Stimulated activated memory B cell treated with anti-CD40 and anti-IgM and Interleukin-4, amounts not matched to agents 10 μg/mL and 1 μg/mL and 100 μg/mL, for 72 hours (primary cell): ENCODE measurements at regions not wholly inside any gene's neighbourhood (a gene's known extent, or its start where the extent isn't known, plus 50 kb on each side); places are given as distances from the start of the nearest gene placed in this dataset.
"Not testable (repeated sequence)": the region's sequence is repeated elsewhere in the genome, so short reads cannot be mapped to it uniquely, and the experiment has no call there.

ENCODE experiments used
- ATAC-seq: fragments of 150-1000 bp; cut with Tn5 transposase; 2 replicates; pipeline ENCODE4 v1.10.0; 2021
- H3K27ac Mint-ChIP-seq: one replicate; pipeline ENCODE4 v1.8.0; 2022; ENCODE audit warnings: mild to moderate bottlenecking, mixed read lengths
- H3K27me3 Mint-ChIP-seq: one replicate; pipeline ENCODE4 v1.8.0; 2022; ENCODE audit warnings: mixed read lengths
- H3K36me3 Mint-ChIP-seq: one replicate; pipeline ENCODE4 v1.8.0; 2022; ENCODE audit warnings: mixed read lengths
- H3K4me1 Mint-ChIP-seq: one replicate; pipeline ENCODE4 v1.8.0; 2022; ENCODE audit warnings: mixed read lengths
- H3K4me3 Mint-ChIP-seq: one replicate; pipeline ENCODE4 v1.8.0; 2022; ENCODE audit warnings: mild to moderate bottlenecking, moderate library complexity, mixed read lengths
- H3K9me3 Mint-ChIP-seq: one replicate; pipeline ENCODE4 v1.8.0; 2022; ENCODE audit warnings: mixed read lengths

DNA sequence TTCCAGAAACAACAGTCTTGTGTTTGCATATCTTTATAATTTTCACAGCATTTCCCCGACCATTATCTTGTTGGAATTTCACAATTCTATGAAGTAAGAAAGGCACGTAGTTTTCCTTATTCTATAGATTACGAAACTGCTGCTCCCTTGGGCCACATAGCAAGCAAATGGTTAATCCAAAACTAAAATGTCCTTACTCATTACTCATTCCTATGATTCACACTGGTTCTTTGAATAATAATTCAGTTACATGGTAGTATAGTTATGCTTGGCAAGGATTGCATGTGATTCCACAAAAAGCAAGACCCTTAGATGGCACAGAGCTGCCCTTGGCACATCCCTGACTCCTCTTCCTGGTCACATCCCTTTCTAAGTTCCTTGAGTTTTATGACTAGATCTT is 51.2 kb downstream of the OR13H1 start:
- ATAC-seq = no peak
- H3K27me3 Mint-ChIP-seq = no peaks in the 10 kb centered on the region
- H3K4me1 Mint-ChIP-seq = no peaks in the 10 kb centered on the region
- no peaks in the 10 kb centered on the region for H3K36me3 Mint-ChIP-seq
- H3K4me3 Mint-ChIP-seq = no peak overlapping the region
- H3K27ac Mint-ChIP-seq = no peak overlapping the region
- peaks cover 4% of the 10 kb centered on the region for H3K9me3 Mint-ChIP-seq

DNA sequence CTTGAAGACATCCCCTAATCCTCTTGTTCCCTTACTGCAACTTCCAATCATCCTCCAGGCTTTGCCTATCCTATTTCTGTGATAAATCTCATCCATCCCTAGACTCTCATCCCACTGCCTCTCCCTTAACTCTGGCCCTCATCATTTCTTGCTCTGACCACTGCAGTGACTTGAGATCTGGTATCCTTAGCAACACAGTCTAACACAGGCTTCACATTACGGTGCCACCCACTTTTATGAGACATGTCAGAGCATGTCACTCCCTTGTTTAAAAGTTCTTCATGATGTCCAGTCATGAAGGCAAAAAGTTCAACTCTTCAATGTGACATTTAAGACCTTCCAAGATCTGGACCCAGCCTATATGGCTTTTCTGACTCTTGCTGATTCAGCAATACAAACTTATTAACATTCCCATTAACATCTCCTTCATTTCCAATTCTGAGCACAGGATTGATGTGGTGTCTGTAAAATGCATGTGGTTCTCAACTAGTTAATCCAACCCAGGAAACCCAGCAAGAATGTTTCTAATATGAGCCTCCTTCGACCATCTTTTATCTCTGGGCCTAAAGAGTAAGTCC is 64.0 kb downstream of the OR13H1 start:
- Mint-ChIP-seq H3K4me3 (no peak overlapping the region), H3K27me3 (no peaks in the 10 kb centered on the region), H3K4me1 (no peaks in the 10 kb centered on the region)

DNA sequence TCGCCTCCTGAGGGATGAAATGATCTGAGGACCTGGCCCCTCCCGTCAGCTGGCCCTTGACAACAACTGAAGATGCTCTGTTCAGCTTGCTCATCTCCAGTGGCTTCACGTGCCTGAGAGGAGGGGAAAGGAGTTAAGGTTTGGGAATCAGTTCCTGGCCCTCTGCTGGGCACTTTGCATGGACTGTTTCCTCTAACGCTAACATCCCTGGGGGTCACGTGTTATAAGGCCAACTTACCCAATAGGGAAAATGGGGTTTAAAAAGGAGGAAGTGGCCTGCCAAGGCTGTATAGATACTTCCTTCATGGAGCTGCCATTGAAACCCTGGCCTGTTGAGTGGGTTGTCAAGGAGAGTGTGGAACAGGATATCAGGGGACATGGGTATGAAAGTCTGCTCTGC is 65.6 kb downstream of the OR13H1 start:
- no peaks in the 10 kb centered on the region for H3K27me3 Mint-ChIP-seq
- H3K9me3 Mint-ChIP-seq = no peaks in the 10 kb centered on the region
- no peak overlapping the region for H3K4me3 Mint-ChIP-seq
- ATAC-seq = no peak
- H3K4me1 Mint-ChIP-seq = no peaks in the 10 kb centered on the region
- H3K27ac Mint-ChIP-seq = no peak overlapping the region
- H3K36me3 Mint-ChIP-seq = no peaks in the 10 kb centered on the region

More for the DNA sequence above, 64.0 kb downstream of the OR13H1 start:
- Mint-ChIP-seq H3K36me3 (no peaks in the 10 kb centered on the region), H3K9me3 (no peaks in the 10 kb centered on the region), H3K27ac (no peak overlapping the region)
- no peak for ATAC-seq

DNA sequence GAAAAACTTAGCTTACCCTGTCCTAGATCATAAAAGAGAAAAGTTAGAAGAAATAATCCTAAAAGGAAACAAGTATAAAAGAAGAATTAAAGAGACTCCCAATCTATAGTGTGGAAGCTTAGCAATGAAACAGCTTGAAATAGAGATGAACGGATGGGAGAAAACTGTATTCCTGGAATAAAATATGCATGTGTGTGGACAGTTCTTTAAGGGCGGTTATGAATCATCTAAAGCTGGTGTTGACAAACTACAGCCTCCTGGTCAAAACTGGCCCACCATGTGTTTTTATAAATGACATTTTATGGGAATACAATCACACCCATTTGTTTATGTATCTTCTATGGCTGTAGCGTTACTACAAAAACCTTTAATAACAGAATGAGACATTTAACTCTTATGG is 69.4 kb downstream of the OR13H1 start:
- Mint-ChIP-seq H3K9me3 (no peaks in the 10 kb centered on the region), H3K27ac (no peak overlapping the region), H3K4me3 (no peak overlapping the region), H3K4me1 (no peaks in the 10 kb centered on the region), H3K27me3 (no peaks in the 10 kb centered on the region), H3K36me3 (no peaks in the 10 kb centered on the region)
- no peak for ATAC-seq

DNA sequence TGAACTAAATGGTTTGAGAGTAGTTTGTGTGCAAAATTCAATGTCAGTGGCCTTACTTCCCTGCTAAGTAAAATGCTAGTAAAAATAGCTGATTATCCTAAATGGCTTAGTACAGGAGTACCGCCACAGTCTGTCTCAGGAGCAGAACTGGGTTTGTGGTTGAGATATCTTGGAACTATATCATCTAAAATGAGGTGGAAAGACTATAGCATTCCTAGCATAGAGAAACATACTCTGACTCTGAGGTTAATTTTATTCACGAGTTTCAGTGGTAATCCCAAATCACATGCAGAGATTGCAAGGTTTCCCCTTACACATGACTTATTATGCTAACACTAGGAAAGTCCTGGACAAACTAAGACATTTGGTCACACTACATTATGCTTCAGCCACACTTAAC is 70.4 kb downstream of the OR13H1 start:
- Mint-ChIP-seq H3K27me3 (no peaks in the 10 kb centered on the region), H3K27ac (no peak overlapping the region), H3K36me3 (no peaks in the 10 kb centered on the region), H3K4me3 (no peak overlapping the region), H3K9me3 (no peaks in the 10 kb centered on the region), H3K4me1 (no peaks in the 10 kb centered on the region)
- ATAC-seq = no peak

DNA sequence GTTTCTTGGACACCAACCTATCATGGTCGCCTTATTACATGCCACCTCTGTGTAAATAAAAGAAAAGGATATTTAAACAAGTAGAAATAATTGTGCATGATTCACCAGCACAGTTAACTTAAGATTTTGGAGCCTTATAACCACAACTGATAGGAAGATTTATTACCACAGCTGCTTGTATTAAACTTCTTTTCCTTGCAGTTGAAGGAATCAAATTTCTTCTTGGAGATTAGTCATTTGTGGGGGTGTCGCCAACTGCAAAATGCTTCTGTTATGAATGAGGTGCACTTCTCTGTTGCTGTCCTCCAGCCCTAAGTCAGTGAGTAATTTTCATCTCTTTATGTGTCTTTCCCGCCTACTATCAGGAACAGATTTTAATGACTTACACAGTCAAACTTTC is 73.3 kb downstream of the OR13H1 start:
- peaks cover 9% of the 10 kb centered on the region for H3K27me3 Mint-ChIP-seq
- ATAC-seq = no peak
- no peak overlapping the region for H3K4me3 Mint-ChIP-seq
- H3K27ac Mint-ChIP-seq = no peak overlapping the region
- H3K4me1 Mint-ChIP-seq = no peaks in the 10 kb centered on the region
- H3K9me3 Mint-ChIP-seq = no peaks in the 10 kb centered on the region
- H3K36me3 Mint-ChIP-seq = no peaks in the 10 kb centered on the region

DNA sequence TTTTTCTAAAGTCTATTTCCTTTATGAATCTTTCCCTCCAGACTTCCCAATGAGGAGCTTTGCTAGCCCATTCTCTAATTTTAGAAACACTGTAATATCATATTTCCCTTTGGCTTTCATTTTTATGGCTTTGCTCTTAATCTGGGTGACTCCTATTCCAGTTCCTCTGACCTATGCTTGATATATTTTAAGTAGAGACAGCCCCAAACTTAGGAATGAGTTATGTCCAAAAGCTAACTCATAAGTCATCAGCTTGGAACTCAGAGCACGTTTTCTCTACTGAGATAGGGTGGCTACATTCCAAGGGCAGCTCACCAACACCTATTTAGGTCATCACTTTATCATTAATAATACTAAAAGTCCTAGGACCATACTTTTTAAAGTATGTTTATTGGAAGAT is 77.8 kb downstream of the OR13H1 start:
- no peaks in the 10 kb centered on the region for H3K9me3 Mint-ChIP-seq
- H3K4me3 Mint-ChIP-seq = no peak overlapping the region
- H3K4me1 Mint-ChIP-seq = no peaks in the 10 kb centered on the region
- H3K27ac Mint-ChIP-seq = no peak overlapping the region
- no peaks in the 10 kb centered on the region for H3K36me3 Mint-ChIP-seq
- ATAC-seq = no peak
- H3K27me3 Mint-ChIP-seq = peaks cover 9% of the 10 kb centered on the region

DNA sequence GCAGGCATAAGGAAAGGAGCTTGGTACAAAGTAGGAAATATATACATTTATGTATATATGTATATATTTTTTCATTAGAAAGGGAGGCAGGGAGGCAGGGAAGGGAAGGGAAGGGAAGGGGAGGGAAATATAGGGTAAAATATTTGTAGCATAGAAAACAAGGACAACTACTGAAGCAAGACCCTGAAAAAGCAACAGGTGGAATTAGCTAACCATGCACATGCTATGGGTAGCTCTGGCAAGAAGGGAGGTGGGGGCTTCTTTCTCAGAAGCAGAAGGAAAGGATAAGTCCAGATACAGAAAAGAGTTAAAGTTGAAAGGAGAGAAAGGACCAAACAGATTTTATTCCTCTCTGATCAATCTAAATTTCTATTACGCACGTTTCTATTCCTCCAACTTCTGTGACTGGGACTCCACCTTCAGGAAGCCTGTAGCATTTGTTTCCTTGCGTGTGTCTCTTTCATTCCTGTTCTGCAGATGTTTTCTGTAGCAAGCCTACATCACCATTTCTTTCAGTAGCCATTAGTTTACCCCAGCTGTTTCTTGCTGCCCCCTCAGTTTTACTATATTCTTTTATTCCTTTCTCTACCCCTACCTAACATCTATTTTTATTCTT is 82.9 kb downstream of the OR13H1 start:
- Mint-ChIP-seq H3K4me3 (no peak overlapping the region), H3K4me1 (no peaks in the 10 kb centered on the region), H3K27ac (no peak overlapping the region), H3K36me3 (no peaks in the 10 kb centered on the region), H3K9me3 (no peaks in the 10 kb centered on the region), H3K27me3 (peaks cover 18% of the 10 kb centered on the region)
- no peak for ATAC-seq

DNA sequence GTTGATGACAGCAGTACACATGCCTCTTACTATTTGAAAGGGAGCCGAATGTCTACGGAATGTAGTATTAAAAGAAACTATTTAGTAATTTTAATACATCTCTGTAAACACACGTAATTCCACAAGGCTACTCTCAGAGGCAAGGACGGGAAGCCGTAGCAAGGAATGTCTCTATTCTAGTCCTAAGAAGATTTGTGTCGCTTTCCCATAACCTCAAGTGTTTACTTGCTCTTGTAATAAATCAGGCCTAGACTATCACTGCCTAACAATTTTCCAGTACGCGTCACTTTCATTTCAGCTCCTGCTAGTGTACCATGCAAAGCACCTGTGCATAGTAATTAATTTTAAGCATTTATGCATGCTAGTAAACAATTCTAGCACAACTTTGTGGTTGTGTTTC is 86.7 kb downstream of the OR13H1 start:
- Mint-ChIP-seq H3K4me1 (no peaks in the 10 kb centered on the region), H3K27ac (no peak overlapping the region), H3K4me3 (no peak overlapping the region), H3K27me3 (peaks cover 18% of the 10 kb centered on the region), H3K9me3 (no peaks in the 10 kb centered on the region), H3K36me3 (no peaks in the 10 kb centered on the region)
- no peak for ATAC-seq

DNA sequence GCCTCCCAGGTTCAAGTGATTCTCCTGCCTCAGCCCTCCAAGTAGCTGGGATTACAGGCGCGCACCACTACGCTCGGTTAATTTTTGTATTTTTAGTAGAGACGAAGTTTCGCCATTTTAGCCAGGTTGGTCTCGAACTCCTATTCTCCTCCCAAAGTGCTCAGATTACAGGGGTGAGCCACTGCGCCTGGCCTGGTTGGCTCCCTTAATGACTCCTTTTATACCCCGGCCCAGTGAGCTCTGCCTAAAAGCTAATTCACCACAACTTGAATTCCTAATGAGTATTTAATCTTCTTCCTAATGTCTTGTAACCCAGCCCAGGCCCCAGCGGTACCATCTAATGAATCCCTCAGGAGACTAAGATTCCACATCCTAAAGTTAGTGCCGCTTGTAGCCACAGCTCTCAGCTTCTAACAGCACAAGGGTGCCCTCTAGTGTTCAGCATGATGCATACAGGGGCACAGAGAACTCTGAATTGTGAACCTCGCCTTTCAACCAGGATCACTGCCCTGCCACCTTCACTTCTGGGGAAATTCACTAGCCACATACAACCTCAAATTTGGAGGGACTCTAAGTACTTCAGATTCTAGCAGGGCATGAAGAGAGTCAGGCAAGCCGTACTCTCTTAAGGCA is 89.5 kb downstream of the OR13H1 start:
- peak; percentile 60 for ATAC-seq
- Mint-ChIP-seq H3K36me3 (no peaks in the 10 kb centered on the region), H3K9me3 (no peaks in the 10 kb centered on the region), H3K27ac (no peak overlapping the region), H3K4me1 (no peaks in the 10 kb centered on the region), H3K27me3 (peaks cover under 1% of the 10 kb centered on the region), H3K4me3 (no peak overlapping the region)

DNA sequence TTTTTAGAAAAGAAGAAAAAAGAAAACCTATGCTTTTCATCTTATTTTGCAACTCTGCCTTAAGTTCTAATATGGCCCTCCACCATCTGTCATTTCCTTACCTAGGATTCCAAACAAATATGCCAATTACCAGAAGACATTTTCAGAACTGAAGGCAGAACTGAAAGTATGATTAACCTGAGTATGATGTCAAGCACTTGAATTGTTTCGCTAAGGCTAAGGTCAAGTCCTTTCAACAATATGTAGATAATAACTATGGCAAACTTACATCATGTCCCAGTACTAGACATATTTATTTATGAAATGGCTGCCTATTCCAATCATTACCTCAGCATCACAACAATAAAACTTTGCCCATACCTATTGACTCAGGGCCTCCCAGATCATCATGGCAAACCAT is 91.0 kb downstream of the OR13H1 start:
- Mint-ChIP-seq H3K27me3 (no peaks in the 10 kb centered on the region), H3K27ac (no peak overlapping the region), H3K4me1 (no peaks in the 10 kb centered on the region), H3K9me3 (no peaks in the 10 kb centered on the region), H3K36me3 (no peaks in the 10 kb centered on the region), H3K4me3 (no peak overlapping the region)
- ATAC-seq = no peak

DNA sequence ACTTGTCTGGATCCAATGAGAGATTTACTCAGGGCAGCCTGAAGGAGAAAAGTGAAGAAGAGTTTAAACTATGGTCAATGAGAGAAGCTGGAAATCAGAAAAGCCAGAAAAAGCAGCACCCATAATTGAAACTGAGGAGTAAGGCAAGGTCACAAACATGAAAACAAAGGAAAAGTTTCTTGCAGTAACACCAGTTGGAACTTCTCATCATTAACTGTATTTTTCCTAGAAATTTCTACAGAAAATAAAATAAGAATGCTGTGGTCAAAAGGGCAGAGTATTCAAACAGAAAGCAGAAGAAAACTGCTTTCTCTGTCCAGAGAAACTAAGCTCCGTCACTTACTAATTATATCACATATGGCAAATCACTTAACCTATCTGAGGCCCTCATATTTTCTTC is 102.2 kb downstream of the OR13H1 start:
- no peak overlapping the region for H3K27ac Mint-ChIP-seq
- H3K9me3 Mint-ChIP-seq = peaks cover 3% of the 10 kb centered on the region
- H3K4me3 Mint-ChIP-seq = no peak overlapping the region
- no peaks in the 10 kb centered on the region for H3K4me1 Mint-ChIP-seq
- ATAC-seq = no peak
- H3K27me3 Mint-ChIP-seq = no peaks in the 10 kb centered on the region
- no peaks in the 10 kb centered on the region for H3K36me3 Mint-ChIP-seq

DNA sequence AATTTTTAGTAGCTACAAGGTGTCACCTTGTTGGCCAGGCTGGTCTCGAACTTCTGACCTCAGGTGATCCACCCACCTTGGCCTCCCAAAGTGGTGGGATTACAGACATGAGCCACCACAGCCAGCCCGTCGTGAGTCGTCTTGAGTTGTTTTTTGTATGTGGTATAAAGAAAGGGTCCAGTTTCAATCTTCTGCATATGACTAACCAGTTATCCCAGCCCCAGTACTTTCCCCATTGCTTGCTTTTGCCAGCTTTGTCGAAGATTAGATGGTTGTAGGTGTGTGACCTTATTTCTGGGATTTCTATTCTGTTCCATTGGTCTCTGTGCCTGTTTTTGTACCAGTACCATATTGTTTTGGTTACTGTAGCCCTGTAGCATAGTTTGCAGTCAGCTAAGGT is 105.9 kb downstream of the OR13H1 start:
- no peaks in the 10 kb centered on the region for H3K4me1 Mint-ChIP-seq
- no peaks in the 10 kb centered on the region for H3K36me3 Mint-ChIP-seq
- ATAC-seq = no peak
- H3K4me3 Mint-ChIP-seq = no peak overlapping the region
- H3K9me3 Mint-ChIP-seq = peaks cover 3% of the 10 kb centered on the region
- peaks cover 9% of the 10 kb centered on the region for H3K27me3 Mint-ChIP-seq
- no peak overlapping the region for H3K27ac Mint-ChIP-seq

DNA sequence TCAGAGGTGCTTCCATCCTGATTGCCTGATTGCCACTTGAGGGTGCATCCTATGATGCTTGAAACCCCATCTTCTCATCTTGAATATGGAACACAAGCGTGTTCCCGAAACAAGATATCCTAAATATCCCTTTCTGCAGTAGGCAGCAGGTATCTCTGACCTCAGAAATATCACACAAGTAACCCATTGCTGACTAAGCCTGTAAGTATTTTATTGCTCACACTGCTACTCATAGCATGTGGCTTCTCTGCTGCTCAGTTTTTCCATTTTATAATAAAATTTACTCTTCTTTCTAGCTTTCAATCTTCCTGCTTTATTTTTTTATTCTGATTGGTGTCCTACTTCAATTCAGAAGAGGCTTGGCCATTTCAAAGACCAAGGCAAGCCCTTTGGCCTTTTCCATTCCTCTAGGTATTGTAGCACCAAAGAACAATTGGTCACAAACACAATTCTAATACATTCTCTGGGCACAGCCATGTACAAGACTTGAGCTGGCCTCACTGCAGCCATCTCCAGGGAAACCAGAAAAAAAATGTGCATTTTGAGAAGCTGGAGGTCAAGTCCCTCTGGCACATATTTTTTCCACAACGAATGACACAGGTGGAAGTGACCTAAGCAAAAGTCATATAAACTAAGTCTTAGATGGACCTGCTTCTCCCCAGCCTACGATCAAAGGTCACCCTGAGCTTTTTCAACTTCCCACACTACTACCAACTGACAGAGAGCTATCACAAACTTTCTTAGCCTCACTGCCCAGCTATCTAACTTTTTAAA is 107.0 kb downstream of the OR13H1 start:
- H3K27me3 Mint-ChIP-seq = peaks cover 9% of the 10 kb centered on the region
- peaks cover 3% of the 10 kb centered on the region for H3K9me3 Mint-ChIP-seq
- H3K4me3 Mint-ChIP-seq = no peak overlapping the region
- no peak overlapping the region for H3K27ac Mint-ChIP-seq
- no peaks in the 10 kb centered on the region for H3K4me1 Mint-ChIP-seq
- ATAC-seq = no peak
- no peaks in the 10 kb centered on the region for H3K36me3 Mint-ChIP-seq

DNA sequence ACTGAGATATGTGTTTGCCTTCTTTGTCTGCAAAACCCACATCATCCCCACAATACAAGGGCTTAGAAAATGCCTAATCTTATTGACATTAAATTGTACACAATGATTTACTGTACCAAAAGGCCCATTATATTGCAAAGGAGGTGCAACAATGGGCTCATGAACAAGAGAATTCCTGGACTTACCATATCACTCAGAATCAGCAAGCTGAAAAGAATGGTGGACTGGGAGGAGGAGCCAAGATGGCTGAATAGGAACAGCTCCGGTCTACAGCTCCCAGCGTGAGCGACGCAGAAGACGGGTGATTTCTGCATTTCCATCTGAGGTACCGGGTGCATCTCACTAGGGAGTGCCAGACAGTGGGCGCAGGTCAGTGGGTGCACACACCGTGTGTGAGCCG is 119.9 kb downstream of the OR13H1 start:
- H3K27me3 Mint-ChIP-seq, H3K4me3 Mint-ChIP-seq, H3K36me3 Mint-ChIP-seq, H3K27ac Mint-ChIP-seq, H3K9me3 Mint-ChIP-seq, ATAC-seq, H3K4me1 Mint-ChIP-seq: not testable (repeated sequence)

DNA sequence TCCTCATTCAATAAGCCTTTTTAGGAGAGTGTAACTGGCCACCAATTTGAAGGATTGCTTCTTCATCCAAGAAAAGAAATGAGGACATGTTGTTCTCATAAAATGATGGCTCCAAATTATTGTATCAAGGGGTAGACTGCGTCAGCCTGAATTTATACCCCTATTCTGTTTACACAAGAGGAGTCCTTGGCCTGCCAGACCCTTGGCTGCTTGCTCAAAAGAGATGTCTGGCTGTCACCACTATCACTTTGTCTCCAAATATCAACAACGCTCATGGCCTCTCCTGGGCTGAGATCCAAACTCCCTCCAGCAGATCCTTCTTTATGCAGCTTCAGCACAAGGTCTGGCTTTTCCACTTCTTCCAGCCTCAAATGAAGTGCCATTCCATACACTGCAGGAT is 127.9 kb downstream of the OR13H1 start:
- no peak overlapping the region for H3K27ac Mint-ChIP-seq
- ATAC-seq = no peak
- H3K27me3 Mint-ChIP-seq = no peaks in the 10 kb centered on the region
- H3K4me3 Mint-ChIP-seq = no peak overlapping the region
- H3K36me3 Mint-ChIP-seq = no peaks in the 10 kb centered on the region
- no peaks in the 10 kb centered on the region for H3K9me3 Mint-ChIP-seq
- no peaks in the 10 kb centered on the region for H3K4me1 Mint-ChIP-seq
